ENCODE measurements at regions not wholly inside any gene's neighbourhood (a gene's known extent, or its start where the extent isn't known, plus 50 kb on each side); places are given as distances from the start of the nearest gene placed in this dataset.

DNA sequence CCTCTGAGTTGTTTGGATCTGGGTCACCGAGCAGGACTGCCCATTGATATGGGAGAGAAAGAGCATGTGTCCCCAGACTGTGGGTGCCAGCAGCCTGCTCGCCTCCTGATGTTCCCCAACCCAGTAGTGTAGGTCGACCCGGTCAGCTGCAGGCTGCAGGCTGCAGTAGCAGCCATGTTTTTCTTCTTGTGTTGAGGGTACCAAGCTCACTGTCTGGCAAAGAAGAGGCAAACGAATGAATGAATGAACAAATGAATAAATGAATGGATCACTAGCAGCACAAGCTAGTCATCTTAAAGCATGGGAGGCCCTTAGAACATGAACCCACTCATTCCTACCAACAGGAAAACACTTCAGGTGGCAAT, 293.2 kb downstream of the SOX9 start:
- DNase-seq: no peak

DNA sequence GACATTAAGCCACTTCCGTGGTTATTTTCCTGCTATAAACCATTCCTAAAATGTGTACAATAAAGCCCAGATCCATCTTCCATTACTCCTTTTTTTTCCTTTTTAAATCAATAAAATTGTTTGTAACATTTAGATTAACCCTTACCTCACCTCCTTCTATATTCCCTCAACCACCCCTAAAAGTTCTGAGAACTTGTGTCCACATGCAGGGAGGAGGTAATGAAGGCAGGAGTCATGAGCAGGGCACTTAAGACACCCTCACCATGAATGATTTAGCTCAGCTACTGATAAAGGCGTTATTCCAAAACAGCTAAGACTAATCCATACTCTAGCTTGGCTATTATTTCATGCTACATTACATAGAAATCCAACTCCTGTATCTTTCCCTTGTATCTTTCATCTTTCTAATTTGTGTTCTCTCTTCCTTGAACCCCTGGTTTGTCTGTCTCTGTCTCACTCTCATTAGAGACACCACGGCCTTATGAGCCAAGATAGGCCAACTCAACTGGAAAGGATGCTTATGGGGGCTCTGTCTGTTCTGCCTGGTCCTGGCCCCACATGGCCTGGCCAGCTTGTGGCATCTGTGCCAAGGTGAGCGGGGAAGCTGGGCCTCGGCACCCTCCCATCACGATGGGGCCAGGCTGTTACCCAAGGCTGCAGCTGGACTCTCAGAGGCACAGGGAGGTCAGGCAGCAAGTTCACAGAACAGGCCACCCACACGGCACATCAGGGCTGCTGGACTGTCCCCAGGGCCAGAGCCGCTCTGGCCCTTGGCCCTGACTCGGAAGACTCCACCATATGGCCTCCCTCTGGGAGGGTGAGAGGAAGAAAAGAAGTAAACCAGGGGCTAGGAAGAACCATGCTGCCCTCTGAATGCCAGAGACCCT, 294.4 kb downstream of the SOX9 start:
- no peak for DNase-seq

DNA sequence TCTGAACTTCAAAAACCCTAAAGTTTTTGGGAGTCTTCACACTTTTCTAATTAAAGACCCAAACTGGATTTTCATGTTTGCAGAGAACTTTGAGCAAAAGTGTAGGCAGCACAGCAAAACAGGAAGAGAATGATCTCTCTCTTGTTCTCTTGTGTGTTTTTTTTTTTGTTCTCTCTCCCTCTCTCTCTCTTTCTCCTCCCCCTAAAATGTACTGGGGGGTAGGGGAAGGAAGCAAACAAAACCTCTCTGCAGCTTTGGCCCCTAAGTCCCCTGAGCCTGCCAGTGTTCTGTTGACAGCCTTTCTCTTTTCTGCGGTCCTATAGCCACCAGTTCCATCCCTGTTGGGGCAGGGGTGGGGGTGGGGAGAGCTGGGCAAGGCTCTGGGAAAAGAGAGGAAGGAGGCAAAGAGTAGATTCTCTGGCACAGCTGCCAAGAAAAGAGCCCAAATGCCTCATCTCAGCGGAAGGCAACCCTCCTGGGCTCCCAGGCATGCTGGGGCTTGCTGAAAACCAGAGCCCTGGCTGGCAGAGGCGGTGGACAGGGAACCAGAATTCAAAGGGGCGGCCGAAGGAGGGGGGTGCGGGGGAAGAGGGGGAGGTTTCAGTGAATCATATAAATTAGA, 295.3 kb downstream of the SOX9 start:
- DNase-seq: no peak

DNA sequence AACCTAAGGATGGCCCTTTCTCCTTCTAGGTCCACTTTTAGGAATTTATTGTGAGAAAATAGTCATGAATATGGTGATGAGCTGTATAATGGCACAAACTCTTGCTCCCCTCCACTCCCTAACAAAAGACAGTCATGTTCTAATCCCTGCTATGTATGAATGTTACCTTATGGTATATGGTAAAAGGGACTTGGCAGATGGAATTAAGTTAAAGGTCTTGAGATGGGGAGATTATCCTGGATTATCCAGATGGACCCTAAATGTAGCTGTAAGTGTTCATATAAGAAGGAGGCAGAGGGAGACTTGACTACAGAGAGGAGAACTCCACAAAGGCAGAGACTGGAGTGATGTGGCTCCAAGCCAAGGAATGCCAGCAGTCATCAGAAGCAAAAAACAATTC, 296.1 kb downstream of the SOX9 start:
- DNase-seq: no peak

DNA sequence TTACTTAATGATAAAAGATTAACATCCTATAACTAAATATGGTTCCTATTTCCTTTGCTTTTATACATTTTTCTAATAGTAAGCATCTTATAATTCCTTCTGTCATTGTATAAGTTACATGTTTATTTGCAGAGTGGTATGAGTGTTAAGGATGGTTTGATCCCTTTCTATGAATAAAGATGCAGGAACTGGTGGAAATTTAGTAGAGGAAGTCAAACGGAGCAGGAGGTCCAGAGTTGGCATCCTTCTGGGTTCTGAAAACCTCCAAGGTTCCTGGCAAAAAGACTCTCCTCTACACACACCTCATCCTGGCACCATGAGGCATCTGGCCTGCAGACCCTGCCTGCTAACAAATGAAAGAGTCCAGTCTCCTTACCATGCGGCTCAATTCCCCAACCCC, 296.8 kb downstream of the SOX9 start:
- no peak for DNase-seq

DNA sequence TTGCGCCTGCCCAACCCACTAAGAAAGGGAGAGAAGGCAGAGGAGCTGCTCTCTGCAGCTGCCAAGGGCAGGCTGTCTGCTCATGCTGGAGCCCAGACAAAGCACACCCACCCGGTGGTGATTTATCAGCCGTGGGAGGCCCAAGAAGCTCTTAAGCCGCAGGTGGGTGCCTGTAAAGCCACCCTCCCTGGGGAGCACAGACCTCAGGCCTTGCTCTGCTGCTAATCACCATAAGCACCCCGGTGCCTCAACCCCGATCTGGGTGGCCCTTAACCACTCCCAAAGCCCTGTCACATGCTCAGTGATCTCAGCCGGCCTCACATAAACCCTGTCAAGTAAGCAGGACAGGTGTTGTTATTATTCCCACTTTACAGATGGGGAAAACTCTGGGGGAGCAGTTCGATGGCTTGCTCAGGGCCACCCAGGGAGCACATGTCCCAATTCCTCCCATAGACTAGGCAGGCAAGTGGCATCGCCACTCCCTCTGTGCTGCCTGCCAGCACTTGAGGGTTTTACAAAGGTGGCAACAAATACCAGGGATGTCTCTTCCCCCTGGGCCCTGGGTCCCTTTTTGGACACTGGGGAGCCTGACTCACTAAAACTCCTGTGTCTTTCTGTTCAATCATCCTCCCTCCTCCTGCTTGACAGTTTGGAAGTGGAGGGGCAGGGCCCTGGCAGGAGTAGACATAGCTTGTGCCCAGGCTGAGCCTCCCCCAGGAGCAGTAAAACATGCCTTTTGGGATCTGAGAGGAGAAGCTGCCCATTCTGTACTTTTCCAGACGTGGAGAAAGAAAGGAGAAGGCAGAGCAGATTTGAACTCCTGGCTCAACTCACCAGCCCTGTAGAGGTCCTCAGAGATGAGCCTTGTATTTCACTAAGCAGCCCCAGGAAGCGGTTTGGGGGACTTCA, 299.3 kb downstream of the SOX9 start:
- DNase-seq: no peak

DNA sequence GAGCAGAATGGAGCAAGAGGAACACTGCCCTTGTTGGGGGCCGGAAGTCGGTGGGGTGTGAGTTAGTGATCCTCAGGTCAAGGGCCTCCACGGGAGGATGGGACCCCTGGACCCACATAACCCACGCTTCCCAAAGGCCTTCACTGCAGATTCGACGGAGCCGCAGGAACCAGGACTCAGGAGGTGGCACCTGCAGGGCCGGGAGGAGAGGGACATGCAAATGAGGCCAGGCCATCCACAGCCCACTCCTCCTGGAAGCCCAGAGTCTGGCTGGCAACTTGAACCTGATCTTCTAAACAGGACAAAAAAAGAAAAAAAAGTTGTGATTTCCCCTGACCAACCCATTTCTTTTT, 299.9 kb downstream of the SOX9 start:
- no peak for DNase-seq

DNA sequence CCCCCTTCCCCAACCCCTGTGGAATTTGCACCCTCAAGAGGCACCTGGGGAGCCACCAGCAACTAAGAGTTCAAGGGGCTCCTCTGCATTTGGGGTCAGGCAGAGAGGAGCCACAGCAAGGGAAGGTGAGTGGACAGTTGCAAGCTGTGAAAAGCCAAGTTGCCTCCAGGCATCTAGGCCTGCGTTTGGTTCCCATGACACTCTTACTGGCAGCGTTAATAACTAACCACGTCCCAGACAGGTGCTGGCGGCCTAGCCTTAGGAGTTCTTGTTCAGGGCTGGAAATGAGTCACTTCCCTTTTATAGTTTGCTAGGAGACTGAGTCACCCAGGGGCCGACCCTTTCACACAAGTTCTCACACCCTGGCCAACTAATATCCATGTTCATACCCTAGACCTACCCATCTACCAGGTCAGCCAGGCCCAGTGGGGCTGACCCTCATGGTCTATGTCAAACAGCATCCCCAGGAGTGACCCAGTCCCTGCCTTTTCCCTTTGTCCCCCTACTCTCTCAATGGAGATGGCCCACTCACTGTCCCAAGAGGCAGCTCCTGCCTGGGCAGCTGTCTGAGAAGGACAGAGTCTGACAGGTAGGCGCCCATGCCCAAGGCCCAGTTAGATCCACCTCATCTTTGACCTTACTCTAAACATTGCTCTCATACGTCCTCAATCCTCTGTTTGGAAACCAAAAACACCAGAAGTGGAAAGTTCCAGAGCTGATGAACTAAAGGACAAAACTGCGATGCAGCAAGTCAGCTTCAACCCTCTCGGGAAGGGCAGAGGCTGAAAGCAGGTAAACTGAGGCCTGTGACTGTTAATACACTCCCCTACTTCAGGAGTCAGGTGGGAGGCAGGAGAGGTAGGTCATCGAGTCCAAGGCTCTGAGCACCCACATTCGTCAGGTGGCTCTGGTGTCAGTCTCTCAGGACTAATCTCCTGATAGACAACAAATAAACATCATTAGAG, 300.6 kb downstream of the SOX9 start:
- peak; percentile 3 for DNase-seq

DNA sequence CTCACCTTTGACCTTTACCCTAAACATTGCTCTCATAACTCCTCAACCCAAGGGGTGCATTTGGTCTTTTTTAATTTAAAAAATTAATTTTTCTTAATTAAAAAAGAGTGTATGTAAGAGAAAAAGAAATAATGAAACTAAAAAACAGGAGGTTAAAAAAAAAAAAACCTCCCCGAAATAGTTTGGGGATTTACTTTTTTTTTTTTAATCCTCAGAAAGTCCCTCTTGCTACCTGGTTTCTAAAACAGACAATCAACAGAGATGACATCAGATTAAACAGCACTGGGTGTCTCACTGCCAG, 301.3 kb downstream of the SOX9 start:
- DNase-seq: no peak

DNA sequence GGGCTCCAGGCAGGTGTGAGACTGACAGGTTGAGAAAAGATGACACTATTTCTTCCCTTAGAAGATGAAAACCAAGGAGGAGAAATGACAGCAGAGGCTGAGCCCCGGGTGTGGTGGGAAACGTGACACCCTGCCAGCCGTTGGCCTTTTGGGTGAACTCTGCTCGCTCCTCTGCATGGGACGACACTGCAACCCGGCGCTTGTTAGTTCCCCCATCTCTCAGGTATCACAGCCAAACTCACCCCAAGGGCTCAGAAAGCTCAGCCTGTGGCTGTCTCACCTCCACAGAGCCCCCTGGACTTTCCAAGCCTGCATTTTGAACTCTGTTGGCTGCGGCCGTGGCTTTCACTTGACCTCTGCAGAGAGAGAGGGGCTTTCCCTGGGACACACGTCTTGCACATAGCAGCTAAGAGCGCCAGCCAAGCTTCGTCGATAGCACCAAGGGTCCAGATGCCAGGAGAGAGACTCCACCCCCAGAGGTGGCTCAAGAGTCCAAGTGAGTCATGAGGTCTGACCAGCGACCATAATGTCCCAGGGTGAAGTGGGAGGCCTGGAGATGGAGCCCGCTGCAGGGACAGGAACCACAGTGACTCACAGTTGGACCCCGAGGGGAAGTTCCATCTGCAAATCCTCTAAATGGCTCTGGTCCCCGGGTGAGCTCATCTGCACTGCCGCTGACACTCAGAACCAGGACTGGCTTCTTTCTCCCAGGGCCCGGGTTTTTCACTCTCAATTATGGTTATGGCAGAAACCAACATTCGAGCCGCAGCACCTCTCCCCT, 301.9 kb downstream of the SOX9 start:
- DNase-seq: no peak

DNA sequence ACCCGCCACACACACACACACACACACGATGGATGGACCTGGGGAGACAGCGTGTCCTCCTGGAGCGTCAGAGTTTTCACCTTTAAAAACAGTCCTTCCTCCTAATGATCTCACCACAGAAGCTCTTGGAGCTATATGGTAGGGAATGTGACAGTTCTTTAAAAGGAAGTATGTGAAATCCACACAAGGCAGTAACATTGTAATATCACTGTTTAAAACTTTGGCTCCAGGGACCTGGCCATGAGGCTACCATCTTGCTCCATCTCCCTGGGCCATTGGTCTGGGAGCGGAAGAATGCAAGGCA, 302.4 kb downstream of the SOX9 start:
- DNase-seq: no peak

DNA sequence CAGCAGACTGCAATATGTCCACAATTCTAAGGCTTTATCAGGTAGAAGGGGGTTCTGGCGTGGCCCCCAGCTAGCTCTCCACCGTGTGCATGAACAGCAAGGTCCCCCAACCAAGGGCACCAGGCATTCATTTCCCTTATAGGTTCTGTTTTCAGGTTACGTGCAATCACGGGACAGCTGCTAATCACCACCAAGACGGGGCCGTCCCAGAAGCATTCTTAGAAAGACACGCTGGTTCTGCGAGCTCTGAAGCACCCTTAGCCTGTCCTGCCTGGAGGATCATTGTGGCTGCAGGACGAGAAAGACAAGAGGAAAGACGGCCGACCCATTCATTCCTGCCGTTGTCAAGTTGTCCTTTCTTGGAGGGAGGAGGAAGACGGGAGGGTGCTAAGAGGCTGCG, 302.9 kb downstream of the SOX9 start:
- no peak for DNase-seq

DNA sequence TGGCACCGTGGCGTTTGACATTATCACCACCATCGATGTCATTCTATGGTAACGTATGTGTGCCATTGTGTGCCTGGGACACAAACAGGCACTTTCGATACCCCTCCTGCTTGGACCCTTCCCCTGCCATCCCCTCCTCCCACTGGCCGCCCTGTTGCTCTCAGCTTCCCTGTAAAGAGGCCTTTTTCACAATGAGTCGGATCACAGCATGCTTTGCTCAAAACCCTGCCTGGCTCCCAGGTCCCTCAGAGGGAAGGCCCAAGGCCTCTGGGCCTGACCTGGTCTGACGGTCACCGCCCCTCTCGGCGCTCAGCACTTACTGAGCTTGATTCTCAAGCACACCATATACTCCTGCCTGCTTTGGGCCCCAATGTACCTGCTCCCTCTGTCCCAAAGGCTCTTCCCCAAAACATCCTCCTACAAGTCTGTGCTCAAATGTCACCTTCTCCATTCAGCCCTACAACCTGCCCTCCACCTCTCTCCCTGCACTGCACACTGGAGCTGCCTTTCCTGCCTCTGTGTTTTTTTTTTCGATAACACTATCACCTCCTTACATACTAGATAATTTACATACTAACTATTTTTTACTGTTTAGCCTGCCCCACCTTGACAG, 303.8 kb downstream of the SOX9 start:
- DNase-seq: no peak

DNA sequence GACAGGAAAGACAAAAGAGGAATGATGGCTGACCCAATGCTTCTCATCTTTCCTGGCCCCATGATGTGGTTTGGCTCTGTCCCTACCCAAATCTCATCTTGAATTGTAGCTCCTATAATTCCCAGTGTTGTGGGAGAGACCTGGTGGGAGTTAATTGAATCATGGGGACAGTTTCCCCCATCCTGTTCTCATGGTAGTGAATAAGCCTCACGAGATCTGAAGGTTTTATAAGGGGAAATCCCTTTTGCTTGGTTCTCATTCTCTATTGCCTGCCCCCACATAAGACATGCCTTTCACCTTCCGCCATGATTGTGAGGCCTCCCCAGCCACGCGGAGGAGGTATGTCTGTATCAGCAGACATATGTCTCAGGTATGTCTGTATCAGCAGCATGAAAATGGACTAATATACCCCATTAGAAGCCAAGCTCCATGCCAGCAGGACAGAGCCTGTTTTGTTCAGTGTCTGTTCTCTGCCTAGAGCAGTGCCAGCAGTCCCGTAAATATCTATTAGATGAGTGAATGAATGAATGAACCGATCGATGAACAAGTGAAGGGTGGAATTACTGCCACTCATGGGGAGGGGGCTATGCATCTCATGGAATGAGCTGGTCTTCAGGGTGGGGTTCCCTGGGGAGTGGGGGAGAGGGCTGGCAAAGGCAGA, 304.4 kb downstream of the SOX9 start:
- DNase-seq: no peak

DNA sequence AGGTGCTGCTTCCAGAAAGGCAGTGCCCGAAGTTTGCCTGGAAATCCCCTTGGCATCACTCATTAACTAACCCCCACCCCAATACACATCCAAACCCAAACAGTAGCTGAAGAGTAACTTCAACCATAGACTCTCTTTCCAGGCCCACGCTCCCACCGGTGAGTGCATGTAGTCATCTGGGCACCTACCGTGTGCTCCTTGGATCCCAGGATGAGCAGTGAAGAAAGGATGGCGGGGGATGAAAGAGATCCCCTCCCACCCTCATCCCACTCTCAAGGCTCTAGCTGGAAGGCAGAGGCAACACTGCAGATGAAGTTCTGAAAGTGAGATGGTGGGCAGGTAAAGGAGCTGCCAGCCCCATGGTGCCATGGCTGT, 305.0 kb downstream of the SOX9 start:
- DNase-seq: no peak

DNA sequence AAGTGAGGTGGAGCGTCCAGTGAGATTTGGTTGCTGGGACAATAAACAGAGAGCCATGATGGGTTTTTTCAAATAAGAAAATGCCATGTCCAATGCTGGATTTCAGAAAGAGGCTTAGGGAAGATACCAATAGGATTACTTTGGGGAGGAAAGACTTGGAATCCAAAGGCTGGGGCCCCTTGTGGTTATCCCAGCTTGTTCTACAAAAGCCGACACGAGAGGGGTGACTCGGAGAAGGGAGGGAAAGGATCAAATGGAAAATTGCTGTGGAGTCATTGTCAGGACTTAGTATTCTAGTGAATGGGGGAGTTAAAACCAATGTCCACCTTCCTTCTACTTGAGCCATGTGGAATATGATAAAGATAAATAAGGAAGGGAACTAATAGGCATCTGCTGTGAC, 305.5 kb downstream of the SOX9 start:
- no peak for DNase-seq

DNA sequence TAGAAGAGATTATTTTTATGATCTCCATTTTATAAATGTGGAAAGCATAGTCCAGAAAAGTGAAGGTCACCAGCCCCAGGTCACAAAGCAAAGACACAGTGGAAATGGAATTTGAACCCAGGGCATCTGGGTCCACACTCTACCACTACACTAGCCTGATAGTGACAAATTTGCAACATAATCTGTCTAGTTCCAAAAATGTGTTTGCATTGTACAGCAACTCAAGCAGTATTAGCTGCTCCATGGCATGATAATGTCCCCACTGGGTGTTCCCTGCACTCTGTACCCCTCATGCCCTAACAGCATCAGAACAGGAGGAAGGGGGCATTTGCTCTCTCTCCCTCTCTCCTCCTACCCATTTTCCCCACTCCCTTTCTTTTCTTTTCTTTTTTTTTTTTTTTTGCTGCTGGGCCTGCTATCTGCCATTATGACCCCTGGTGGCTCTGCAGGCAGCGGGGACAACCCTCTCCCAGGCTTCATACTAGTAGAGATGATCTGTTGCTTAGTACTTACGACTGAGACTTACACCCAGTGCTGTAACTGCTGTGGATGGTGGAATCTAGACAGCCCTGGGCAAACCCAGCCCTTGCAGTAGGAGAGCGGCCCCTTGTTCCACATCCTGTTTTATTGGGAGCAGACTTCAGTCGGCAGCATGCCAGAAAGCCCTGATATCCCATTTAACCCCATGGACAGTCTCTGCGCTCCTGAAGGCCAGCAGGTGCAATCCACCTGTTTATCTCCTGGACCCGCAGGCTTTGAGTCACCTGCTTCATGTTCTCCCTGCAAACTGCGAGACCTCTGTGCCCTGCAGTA, 306.3 kb downstream of the SOX9 start:
- DNase-seq: no peak

DNA sequence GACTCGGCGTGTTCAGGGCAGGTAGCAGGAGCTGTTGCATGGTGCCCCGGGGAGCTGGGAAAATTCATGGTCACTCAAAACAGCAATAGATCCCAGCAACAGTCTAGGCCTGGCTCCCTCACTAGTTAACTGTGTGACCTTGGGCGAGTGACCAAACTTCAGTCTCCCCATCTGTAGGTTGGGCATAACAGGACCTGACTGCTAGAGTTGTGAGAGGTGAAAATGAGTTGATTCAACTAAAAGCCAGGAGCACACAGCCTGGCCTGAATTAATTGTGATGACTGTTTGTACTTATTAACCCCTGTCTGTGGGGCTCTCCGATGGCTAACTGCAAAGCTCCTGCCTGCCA, 306.9 kb downstream of the SOX9 start:
- DNase-seq: no peak

DNA sequence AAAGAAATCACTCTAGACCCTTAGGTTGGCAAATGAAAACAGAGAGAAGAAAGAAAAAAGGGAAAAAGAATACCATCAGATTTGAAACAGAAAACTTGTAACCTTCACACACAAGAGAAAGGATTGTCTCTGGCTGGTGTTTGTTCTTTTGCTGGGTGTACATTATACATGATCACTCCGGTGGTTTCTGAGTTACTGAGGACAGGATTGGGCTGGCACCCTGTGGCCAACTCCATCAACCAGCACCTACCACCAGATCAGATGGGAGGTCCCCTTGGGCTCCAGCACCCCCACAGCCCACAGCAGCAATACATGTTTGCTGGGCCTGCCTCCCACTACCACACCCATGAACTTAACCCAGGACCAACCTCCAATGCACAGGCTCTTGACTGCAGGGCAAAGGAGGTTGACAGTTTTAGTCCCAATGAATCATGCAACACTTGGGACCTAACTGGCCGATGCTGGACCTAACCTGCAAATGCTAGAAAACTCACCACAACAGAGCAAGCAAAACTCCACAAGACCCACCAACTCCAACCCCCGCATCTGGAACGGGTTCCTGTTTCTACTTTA, 308.3 kb downstream of the SOX9 start:
- DNase-seq: no peak
